Erythroblast (primary cell): ENCODE measurements at regions not wholly inside any gene's neighbourhood (a gene's known extent, or its start where the extent isn't known, plus 50 kb on each side); places are given as distances from the start of the nearest gene placed in this dataset.

Experiments used
- GATA1 ChIP-seq: IDR thresholded peaks from 2 replicates; pipeline ENCODE4 v1.6.1; 2011; ENCODE audit warnings: low read depth, mild to moderate bottlenecking, control low read depth, low read length, moderate library complexity
- POLR2A ChIP-seq: IDR thresholded peaks from 2 replicates; pipeline ENCODE4 v1.6.1; 2011; ENCODE audit warnings: mild to moderate bottlenecking, low read length

GRCh38 chr3:186454881-186455703 is 89.1 kb downstream of the CRYGS start:
- TF ChIP-seq POLR2A = no peak
- TF ChIP-seq GATA1 = no peak
